ENCODE measurements at regions not wholly inside any gene's neighbourhood (a gene's known extent, or its start where the extent isn't known, plus 50 kb on each side); places are given as distances from the start of the nearest gene placed in this dataset.

DNA sequence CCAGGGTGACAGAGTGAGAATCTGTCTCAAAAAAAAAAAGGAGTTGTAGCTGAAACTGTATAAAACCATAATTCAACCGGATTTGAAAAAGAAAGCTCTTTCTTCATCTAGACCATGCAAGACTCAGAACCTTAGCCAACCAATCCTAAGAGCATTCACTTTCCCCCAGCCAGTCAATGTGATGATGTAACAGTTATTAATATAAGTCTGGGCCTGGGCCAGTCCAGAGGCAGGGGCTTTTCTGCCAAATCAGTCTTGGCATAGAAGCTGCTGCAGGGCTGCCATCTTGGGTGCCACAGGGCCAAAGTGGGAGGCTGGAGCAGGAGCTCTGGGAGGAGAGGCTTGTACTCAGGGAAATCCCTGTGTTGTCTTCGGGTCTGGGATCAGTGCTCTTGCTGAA lies 288.4 kb downstream of the CLIC5 start:
- intact Hi-C loops (cut with DNase I): no loop called here
- no peak for TF ChIP-seq CTCF (IDR thresholded peaks at IDR 0.05)
- H3K4me3 ChIP-seq: no peak overlapping the region
- no peak for DNase-seq
- no peaks in the 10 kb centered on the region for H3K27me3 ChIP-seq
- H3K4me1 ChIP-seq: no peaks in the 10 kb centered on the region
- H3K27ac ChIP-seq: no peak overlapping the region
- H3K36me3 ChIP-seq: no peaks in the 10 kb centered on the region
- H3K9me3 ChIP-seq: no peaks in the 10 kb centered on the region
- ATAC-seq: no peak

DNA sequence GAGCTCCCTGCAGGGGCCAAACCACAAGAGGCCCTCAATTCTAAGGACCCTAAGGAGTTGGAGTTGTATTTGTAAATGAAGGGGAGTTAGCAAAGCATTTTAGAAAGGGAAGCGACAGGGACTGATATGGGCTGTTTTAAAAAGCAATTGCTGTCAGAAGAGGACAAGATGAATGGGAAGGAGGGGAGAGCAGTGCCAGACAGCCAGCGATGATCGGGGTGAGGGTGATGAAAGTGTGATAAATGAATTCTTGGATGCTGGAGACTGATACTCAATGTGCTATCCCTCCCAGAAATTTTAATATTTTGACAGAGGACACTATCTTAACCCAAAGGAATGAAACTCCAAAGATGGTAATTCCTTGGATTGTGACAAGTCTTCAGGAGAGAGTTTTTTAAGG lies 289.2 kb downstream of the CLIC5 start:
- no peak for TF ChIP-seq CTCF (IDR thresholded peaks at IDR 0.05)
- intact Hi-C loops (cut with DNase I): no loop called here
- ATAC-seq: no peak

DNA sequence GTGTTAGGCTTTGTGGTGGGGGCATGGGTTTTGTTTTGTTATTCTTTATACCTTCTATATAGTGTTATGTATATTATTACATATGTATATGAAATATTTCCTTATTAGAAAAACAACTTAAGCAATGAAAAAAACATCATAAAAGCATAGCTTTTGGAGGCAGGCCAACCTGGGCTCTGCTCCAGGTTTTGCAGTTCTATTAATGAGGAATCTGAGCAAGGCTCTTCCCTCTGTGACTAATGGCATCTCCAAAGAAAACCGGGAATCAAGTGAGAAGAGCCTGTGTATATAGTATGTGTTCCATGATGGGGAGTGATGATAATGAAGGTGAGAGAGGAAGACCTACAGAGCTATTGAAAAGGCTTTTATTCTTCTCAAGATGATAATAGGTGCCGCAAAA lies 291.1 kb downstream of the CLIC5 start:
- Histone ChIP-seq H3K36me3 (no peaks in the 10 kb centered on the region), H3K27ac (no peak overlapping the region), H3K9me3 (no peaks in the 10 kb centered on the region), H3K4me3 (no peak overlapping the region), H3K4me1 (no peaks in the 10 kb centered on the region), H3K27me3 (no peaks in the 10 kb centered on the region)
- intact Hi-C loops (cut with DNase I): no loop called here
- TF ChIP-seq CTCF (IDR thresholded peaks at IDR 0.05): no peak
- DNase-seq: no peak
- no peak for ATAC-seq

More for the DNA sequence above, 289.2 kb downstream of the CLIC5 start:
- Histone ChIP-seq H3K4me3 (no peak overlapping the region), H3K9me3 (no peaks in the 10 kb centered on the region), H3K27ac (no peak overlapping the region), H3K36me3 (no peaks in the 10 kb centered on the region), H3K27me3 (no peaks in the 10 kb centered on the region), H3K4me1 (no peaks in the 10 kb centered on the region)
- no peak for DNase-seq

GRCh38 chr6:45724027-45724426 lies 291.6 kb downstream of the CLIC5 start:
- H3K36me3 ChIP-seq: no peaks in the 10 kb centered on the region
- intact Hi-C loops (cut with DNase I): no loop called here
- DNase-seq (no peak), ATAC-seq (no peak)
- H3K4me1 ChIP-seq: no peaks in the 10 kb centered on the region
- no peak for TF ChIP-seq CTCF (IDR thresholded peaks at IDR 0.05)
- no peak overlapping the region for H3K4me3 ChIP-seq
- H3K27me3 ChIP-seq: no peaks in the 10 kb centered on the region
- no peak overlapping the region for H3K27ac ChIP-seq
- no peaks in the 10 kb centered on the region for H3K9me3 ChIP-seq

DNA sequence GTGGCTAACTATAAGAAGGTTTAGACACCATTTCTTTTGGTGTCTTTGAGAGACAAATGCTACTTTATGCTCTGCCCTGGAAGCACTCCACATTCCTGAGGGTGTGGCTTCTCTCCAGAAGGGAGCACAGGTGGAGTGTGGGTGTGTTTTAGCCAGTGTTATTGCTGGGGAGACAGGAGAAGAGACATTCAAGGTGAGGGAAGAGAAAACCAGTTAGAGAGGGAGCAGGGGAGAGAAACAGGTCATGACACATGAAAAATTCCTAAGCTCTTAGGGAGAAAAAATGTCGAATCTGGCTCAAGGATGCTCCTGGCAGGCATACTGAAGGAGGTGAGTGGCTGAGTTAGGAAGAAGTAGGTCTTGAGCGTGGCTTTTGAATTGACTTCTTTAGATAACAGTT lies 292.8 kb downstream of the CLIC5 start:
- Histone ChIP-seq H3K4me3 (no peak overlapping the region), H3K27me3 (no peaks in the 10 kb centered on the region), H3K36me3 (no peaks in the 10 kb centered on the region), H3K4me1 (no peaks in the 10 kb centered on the region), H3K9me3 (no peaks in the 10 kb centered on the region), H3K27ac (no peak overlapping the region)
- TF ChIP-seq CTCF (IDR thresholded peaks at IDR 0.05): no peak
- intact Hi-C loops (cut with DNase I): no loop called here
- no peak for DNase-seq
- peak; percentile 73 for ATAC-seq

GRCh38 chr6:45721665-45722064 lies 294.0 kb downstream of the CLIC5 start:
- Histone ChIP-seq H3K36me3 (no peaks in the 10 kb centered on the region), H3K4me1 (no peaks in the 10 kb centered on the region), H3K27me3 (no peaks in the 10 kb centered on the region), H3K9me3 (no peaks in the 10 kb centered on the region), H3K27ac (no peak overlapping the region), H3K4me3 (no peak overlapping the region)
- DNase-seq: no peak
- ATAC-seq: no peak
- no peak for TF ChIP-seq CTCF (IDR thresholded peaks at IDR 0.05)
- intact Hi-C loops (cut with DNase I): no loop called here

Measured in upper lobe of right lung (tissue), 1 donor.